Smooth muscle cell (in vitro differentiated cells): ENCODE measurements at regions not wholly inside any gene's neighbourhood (a gene's known extent, or its start where the extent isn't known, plus 50 kb on each side); places are given as distances from the start of the nearest gene placed in this dataset.
"Not testable (repeated sequence)": the region's sequence is repeated elsewhere in the genome, so short reads cannot be mapped to it uniquely, and the experiment has no call there.

Experiments
- DNase-seq: peaks from one replicate; lab custom pipeline; 2025; ENCODE audit not compliant: unreplicated experiment; lab: John Stamatoyannopoulos, UW
- H2AFZ ChIP-seq: fragments of 200-600 bp; sonication (generic); 2 replicates; pipeline ENCODE4 v1.6.0; 2016; ENCODE audit warnings: antibody characterized with exemption, low read depth, mild to moderate bottlenecking
- H3F3A ChIP-seq: fragments of 200-600 bp; sonication (generic); 2 replicates; pipeline ENCODE4 v1.6.0; 2017; ENCODE audit warnings: antibody characterized with exemption, low read depth
- H3K27ac ChIP-seq: fragments of 200-600 bp; sonication (generic); 2 replicates; pipeline ENCODE4 v1.5.1; 2016; ENCODE audit warnings: low read depth, mild to moderate bottlenecking
- H3K27me3 ChIP-seq: fragments of 200-600 bp; sonication (generic); 2 replicates; pipeline ENCODE4 v1.6.1; 2016; ENCODE audit warnings: low read depth, mild to moderate bottlenecking
- H3K36me3 ChIP-seq: fragments of 200-600 bp; sonication (generic); 2 replicates; pipeline ENCODE4 v1.5.1; 2016; ENCODE audit warnings: low read depth
- H3K4me1 ChIP-seq: fragments of 200-600 bp; sonication (generic); 2 replicates; pipeline ENCODE4 v1.5.1; 2016; ENCODE audit warnings: low read depth
- H3K4me2 ChIP-seq: fragments of 200-600 bp; sonication (generic); 2 replicates; pipeline ENCODE4 v1.6.0; 2016; ENCODE audit warnings: mild to moderate bottlenecking
- H3K4me3 ChIP-seq: fragments of 200-600 bp; sonication (generic); 2 replicates; pipeline ENCODE4 v1.5.1; 2016; ENCODE audit warnings: mild to moderate bottlenecking
- H3K79me2 ChIP-seq: fragments of 200-600 bp; sonication (generic); 2 replicates; pipeline ENCODE4 v1.6.0; 2016; ENCODE audit warnings: low read depth, mild to moderate bottlenecking
- H3K9ac ChIP-seq: fragments of 200-600 bp; sonication (generic); 2 replicates; pipeline ENCODE4 v1.6.0; 2016; ENCODE audit warnings: low read depth
- H3K9me3 ChIP-seq: fragments of 200-600 bp; sonication (generic); replicated peaks from 2 replicates; pipeline ENCODE4 v1.5.1; 2016; ENCODE audit warnings: low read depth
- H4K20me1 ChIP-seq: fragments of 200-600 bp; sonication (generic); 2 replicates; pipeline ENCODE4 v1.6.0; 2016; ENCODE audit warnings: low read depth
- CTCF ChIP-seq: fragments of 200-600 bp; sonication (generic); IDR thresholded peaks from 2 replicates; pipeline ENCODE4 v1.5.1; 2017; ENCODE audit warnings: borderline replicate concordance, mild to moderate bottlenecking, antibody characterized with exemption; ENCODE audit not compliant: insufficient read depth, poor library complexity, severe bottlenecking
- WGBS: methylation state at CpG from one replicate; pipeline ENCODE4 v1.1.7; 2016; ENCODE audit warnings: low lambda C conversion rate; 5-methylcytosine and 5-hydroxymethylcytosine counted together

- Histone ChIP-seq H4K20me1 (no peaks in the 10 kb centered on the region), H3K36me3 (no peaks in the 10 kb centered on the region), H3K9ac (no peak overlapping the region), H3K4me3 (no peak overlapping the region), H3K79me2 (no peaks in the 10 kb centered on the region), H3K27ac (peak overlapping the region; percentile 52), H3K9me3 (no peaks in the 10 kb centered on the region), H3K4me1 (no peaks in the 10 kb centered on the region), H3F3A (no peaks in the 10 kb centered on the region), H3K27me3 (no peaks in the 10 kb centered on the region), H3K4me2 (no peak overlapping the region), H2AFZ (no peak overlapping the region)
- no peak for DNase-seq
- WGBS: 90% methylated on average over 2 of the region's 2 CpGs
- no peak for TF ChIP-seq CTCF
Measured at GRCh38 chr11:14588681-14589080, 54.9 kb upstream of the PDE3B start.

- 67% methylated on average over 2 of the region's 2 CpGs for WGBS
- Histone ChIP-seq H3K27me3 (no peaks in the 10 kb centered on the region), H3K4me2 (no peak overlapping the region), H3K27ac (peak overlapping the region; percentile 52), H3K79me2 (no peaks in the 10 kb centered on the region), H2AFZ (no peak overlapping the region), H3K9me3 (no peaks in the 10 kb centered on the region), H3K4me3 (no peak overlapping the region), H3F3A (no peaks in the 10 kb centered on the region), H3K4me1 (no peaks in the 10 kb centered on the region), H3K9ac (no peak overlapping the region), H4K20me1 (no peaks in the 10 kb centered on the region), H3K36me3 (no peaks in the 10 kb centered on the region)
- TF ChIP-seq CTCF: no peak
- no peak for DNase-seq
Measured at GRCh38 chr11:14589421-14589820, 54.2 kb upstream of the PDE3B start.

GRCh38 chr11:14591046-14591445 lies 52.6 kb upstream of the PDE3B start:
- not testable (repeated sequence) for H3K27ac ChIP-seq, H3K36me3 ChIP-seq, H3K4me1 ChIP-seq, H2AFZ ChIP-seq, H3K79me2 ChIP-seq, H3K4me2 ChIP-seq, H3K9ac ChIP-seq, H4K20me1 ChIP-seq, H3K27me3 ChIP-seq, DNase-seq, H3K9me3 ChIP-seq, H3F3A ChIP-seq, H3K4me3 ChIP-seq
- WGBS: 98% methylated on average over 15 of the region's 19 CpGs

- TF ChIP-seq CTCF: no peak
- Histone ChIP-seq H3K9me3 (no peaks in the 10 kb centered on the region), H3F3A (no peaks in the 10 kb centered on the region), H3K36me3 (no peaks in the 10 kb centered on the region), H3K79me2 (no peaks in the 10 kb centered on the region), H3K4me1 (no peaks in the 10 kb centered on the region), H3K4me3 (no peak overlapping the region), H3K27ac (peak overlapping the region; percentile 10), H3K27me3 (no peaks in the 10 kb centered on the region), H2AFZ (no peak overlapping the region), H4K20me1 (no peaks in the 10 kb centered on the region), H3K4me2 (no peak overlapping the region), H3K9ac (no peak overlapping the region)
- DNase-seq: no peak
- 87% methylated on average over 2 of the region's 2 CpGs for WGBS
Measured at GRCh38 chr11:14593671-14594070, 49.9 kb upstream of the PDE3B start.
